GM19372 (cell line): ENCODE measurements at regions not wholly inside any gene's neighbourhood (a gene's known extent, or its start where the extent isn't known, plus 50 kb on each side); places are given as distances from the start of the nearest gene placed in this dataset.

Experiments
- ATAC-seq: cut with Tn5 transposase; IDR thresholded peaks from one replicate; pipeline ENCODE4 v1.9.1; 2021; ENCODE audit warnings: mild to moderate bottlenecking, low read depth, moderate library complexity; ENCODE audit not compliant: unreplicated experiment

DNA sequence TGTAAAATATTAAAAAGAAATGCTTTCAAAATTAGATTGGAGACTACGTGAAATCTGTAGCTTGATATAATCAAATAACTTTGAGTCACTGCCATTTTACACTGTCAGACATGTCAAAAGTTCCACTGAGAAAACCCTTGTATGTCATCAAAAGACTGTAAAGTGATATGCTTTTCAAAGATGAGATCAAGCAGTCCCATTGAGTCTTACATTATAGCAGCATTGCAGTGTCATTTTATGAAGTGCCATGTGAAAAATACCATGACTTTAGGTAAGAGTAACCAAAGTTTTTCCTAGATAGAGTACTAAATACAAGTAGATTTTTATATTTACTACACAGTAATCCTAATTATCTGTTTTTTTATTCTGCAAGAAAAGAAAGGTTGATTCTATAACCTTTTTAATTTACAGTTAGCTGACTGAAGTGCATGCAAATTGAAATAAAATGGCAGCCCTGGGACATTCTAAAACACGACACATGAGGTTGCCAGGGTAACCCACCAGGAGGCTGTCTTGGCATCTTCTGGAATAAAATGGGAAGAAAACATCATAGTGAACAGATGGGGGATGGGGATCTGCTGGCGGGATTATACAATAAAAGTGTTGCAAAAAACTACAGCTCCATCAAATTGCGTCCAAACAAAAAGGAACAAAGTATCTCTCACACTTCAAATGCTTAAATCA is 91.3 kb upstream of the TMEM106B start:
- no peak for ATAC-seq

DNA sequence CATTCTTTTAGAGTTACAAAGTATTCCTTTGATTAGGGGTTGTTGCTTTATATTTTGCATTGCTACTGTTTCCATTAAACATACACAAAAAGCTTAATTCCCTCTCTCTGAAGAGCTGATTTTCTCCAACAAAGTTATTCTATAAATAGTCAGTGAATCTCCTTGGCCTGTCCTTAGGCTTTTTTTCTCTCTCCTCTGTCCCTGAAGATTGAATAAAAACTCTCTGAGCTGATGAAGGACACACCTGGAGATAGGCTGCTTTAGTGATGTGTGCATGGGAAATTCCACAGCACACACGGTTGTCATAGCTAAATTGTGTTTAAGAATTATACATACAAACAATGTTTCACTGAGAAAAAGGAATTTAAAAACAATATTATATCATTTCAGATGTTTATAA is 90.5 kb upstream of the TMEM106B start:
- ATAC-seq, result no peak

DNA sequence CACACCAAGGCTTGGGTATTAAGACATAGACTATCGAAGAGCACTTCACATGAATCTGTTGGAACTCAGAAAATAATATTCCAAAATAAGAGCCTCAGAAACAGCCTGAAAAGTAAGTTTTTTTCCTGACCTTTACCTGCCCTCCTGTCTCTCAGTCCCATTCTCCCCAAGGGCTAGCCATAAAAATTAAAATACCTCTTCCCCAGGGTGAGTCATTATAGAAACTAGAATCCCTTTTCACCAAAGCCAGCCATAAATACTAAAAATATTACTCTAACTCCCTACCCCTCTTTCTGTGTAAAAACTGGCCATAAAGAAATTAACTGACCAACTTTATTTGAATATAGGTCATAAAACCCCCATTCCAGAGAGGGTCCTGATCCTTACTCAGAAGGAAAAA is 87.9 kb upstream of the TMEM106B start:
- no peak for ATAC-seq

DNA sequence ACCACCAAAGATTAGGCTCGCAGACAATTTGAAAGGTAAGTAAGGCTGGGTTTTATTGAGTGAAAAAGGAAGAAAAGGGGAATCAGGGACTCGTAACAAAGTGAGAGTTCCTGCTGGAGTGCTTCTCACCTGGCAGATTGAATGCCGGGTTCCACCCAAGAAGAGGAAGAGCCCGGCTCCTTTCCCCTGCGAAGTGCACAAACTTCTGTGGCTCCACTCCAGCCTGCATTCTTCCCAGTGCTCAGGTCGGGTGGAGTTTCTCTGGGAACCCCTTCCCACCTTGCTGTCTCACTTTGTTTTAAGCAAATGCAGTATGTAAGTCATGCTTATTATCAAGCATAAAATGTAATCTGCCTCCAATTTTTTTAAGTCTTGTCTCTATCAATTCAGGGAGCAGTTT is 87.1 kb upstream of the TMEM106B start:
- no peak for ATAC-seq

DNA sequence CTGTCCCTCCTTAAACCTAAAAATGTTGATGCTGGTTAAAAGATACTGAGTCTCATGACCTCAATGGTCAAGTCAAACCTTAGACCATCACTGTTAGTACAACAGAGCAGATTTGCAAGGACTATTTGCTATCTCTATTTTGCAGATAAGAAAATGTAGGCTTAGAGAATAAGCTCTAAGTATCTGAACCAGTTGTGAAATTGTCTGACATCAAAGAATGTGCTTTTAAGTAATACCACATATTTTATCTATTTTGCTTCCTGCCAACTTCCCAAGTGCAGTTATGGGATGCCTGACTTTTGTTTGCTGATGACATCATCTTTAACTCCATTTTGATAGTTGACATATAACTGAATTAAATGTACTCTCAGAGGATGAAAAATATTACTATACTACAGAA is 83.6 kb upstream of the TMEM106B start:
- ATAC-seq, result no peak

DNA sequence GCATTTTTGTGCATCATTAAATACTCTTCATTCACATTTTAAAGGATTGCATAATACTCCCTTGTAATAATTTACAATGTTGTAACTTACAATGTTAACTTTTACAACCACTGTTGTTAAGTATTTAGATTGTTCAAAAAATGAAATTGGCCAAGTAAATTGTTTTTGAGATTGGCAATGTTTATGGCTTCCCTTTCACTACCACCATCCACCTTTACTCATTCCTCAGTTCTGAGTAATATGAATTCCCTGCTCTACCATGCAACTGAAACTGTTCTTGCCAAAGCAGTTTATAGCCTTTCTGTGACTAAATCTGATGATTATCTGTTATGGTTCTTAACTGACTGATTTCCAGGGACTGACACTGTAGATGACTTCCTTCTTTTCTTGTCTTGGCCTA is 80.5 kb upstream of the TMEM106B start:
- ATAC-seq, result no peak

DNA sequence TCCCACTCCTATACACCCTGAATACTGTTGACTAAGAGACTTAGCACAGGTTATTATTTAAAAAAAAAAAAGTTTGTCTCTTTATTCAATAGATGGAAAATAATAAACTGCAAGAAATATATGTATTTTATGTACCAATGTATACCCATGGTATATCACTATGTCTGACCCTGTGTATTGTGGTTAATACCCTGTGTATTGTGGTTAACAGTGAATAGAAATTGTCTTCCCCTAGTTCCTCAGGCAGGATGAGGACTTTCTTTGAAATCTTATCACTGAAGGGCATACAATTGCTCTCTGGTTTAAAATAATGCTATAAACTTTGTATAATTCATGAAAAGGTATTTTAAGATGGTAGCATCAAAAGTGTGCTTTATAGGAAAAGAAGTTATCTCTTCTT is 80.0 kb upstream of the TMEM106B start:
- no peak for ATAC-seq

DNA sequence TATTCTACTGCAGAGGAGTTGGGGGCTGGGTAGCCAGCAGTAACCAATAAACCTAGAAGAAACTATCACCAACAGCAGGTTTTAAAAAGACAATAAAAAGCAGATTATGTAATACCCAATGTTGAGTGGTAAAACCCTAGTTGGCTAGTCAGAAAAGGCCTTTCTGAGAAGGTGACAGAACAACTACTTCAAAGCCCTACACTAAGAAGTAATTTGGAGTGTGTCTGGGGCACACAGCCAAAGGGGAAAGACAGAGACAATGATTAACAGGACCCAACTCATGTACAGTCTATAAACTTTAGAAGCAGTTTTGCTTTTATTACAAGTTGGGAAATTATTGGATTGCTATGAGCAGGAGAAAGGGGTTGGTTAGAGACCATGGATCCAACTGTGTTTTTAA is 77.2 kb upstream of the TMEM106B start:
- no peak for ATAC-seq

DNA sequence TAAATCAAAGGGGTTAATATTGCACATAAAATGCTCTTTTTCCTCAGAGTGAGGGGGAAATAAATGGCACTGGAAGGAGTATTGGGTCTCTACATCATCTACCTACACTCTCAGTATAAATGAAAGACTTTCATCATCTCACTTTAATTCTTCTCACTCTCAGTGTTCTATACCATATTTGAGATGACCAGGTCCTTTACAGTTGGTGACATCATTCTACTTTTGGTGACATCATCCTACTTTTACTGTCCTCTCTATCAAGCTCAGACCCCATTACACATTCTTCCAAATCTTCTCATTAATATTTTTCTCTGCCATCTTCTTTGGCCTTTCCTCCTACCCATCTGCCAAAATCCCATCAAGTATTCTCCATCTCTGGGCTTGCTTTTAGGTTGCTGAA is 74.6 kb upstream of the TMEM106B start:
- no peak for ATAC-seq

DNA sequence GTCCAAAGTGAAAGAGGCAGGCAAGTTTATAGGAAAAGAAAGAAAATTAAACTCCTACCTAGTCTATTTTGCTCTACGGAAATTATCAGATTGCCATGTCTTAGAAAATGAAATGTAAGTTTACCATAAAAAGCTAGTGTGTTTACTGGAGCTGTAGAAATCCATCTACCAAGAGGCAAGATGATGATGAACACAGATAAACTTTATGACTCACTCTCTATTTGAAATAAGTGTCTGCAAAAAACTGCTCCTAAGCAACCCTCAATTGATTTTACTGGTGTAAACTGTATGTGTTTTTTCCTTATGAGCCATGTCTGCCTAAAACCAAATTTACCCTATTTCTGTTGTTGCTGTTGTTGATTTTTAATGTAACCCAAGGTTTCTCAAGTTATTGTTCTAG is 73.8 kb upstream of the TMEM106B start:
- no peak for ATAC-seq

DNA sequence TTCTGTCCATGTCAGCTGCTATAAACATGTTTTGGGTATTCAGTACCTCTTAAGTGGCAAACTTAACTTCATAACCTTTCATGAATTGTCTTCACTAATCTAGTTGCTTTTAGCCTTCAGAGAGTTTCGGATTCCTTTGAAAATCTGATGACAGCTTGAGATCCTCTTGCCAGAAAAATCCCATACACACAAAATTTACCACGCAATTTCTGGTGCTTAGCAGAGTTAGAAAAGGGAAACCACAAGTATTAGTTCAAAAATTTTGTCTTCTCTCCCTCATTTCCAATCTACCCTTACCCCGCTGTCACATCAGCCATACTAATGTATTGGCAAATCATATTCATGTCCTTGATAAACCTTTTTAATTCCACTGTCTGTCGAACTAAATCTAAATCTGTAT is 72.7 kb upstream of the TMEM106B start:
- ATAC-seq, result no peak

DNA sequence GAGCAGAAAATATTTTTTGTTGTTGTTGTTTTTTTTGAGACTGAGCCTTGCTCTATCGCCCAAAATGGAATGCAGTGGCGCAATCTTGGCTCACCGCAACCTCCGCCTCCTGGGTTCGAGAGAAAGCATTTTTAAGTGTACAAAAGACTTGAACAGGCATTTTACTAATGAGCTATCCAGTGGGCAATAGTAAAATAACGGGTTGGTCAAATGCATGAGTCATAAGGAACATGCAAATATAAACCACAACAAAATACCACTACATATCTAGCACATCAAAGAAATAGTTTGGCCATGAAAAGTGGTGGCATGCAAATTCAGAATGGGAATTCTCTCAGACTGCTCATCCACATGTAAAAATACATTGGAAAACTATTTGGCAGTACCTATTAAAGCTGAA is 71.7 kb upstream of the TMEM106B start:
- no peak for ATAC-seq

DNA sequence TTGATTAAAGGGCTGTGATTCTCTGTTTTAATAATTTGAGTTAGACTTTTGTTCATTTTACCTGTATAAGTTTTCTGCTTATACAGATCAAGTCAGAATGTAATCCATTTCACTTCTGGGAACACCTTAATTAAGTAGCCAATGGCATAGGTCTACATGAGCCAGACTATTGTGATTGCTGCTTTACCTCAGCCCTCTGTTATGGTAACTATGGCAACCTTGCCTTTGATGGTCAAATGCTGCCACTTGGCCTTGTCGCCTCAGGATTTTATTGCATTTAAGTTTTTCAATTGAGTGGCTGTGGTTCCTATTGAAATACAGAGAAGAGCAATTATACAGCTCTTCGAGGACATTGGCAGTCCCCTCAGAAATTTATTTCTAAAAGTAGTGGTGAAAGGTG is 64.3 kb upstream of the TMEM106B start:
- ATAC-seq, result no peak

DNA sequence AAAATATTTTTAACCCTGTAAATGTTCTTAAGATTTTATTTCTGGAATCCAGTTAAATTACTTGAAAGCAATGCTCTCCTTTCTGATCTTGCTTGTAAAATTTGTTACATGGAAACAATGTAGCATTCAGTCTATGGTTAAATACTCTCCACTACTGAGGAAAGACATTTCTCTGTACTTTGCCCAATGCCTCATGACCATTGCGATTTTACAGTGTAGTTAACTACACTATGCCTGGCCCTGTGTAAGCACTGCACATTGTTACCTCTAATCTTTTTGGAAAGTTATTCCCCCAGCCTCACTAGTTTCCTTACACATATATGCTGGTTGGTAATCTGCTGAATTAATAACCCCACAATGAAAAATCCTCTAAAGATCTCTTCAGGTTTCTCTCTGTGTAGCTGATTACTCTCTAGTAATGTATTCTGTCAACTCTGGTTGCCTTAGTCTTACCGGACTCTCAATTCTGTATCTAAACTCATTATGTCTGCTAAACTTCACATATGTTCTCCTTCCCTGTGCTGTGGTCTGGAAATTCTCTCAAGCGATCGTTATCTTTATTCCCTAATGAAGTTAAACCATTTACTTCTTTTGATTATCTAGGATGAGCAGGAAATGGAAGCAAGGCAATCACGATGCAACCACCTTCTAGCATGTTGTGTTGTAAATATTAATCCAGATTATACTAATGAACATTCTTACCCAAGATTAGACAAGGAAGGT is 58.7 kb upstream of the TMEM106B start:
- no peak for ATAC-seq

DNA sequence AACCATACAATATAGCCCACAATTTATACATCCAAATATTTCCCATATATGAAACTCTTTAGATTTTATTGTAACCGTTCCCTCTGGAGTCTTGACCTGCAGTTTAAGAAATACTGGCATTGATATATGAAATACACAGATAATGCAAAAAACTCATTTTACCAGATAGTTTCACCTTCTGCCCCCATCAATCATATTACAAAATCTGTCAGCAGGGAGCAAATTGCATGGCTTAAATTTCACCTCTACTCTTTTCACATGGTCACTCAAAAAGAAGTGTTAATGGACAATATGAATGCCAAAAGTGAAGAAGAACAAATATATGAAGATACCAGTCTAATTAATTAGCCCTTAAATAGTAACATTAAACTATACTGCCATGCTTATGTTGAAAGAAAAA is 57.0 kb upstream of the TMEM106B start:
- no peak for ATAC-seq

DNA sequence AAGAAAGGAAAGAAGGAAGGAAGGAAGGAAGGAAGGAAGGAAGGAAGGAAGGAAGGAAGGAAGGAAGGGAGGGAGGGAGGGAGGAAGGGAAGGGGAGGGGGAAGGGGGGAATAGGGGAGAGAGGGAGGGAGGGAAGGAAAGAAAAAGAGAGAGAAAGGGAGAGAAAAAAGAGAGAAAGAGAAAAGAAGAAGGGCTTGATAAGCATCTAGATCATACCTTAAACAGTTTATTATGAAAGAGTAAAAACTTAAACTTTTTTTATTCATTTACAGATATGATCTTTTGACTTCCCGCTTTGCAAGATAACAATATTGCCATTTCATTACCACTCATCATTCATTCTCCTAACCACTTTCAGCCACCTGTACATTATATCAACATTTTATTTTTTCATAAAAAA is 53.6 kb upstream of the TMEM106B start:
- ATAC-seq, result no peak

DNA sequence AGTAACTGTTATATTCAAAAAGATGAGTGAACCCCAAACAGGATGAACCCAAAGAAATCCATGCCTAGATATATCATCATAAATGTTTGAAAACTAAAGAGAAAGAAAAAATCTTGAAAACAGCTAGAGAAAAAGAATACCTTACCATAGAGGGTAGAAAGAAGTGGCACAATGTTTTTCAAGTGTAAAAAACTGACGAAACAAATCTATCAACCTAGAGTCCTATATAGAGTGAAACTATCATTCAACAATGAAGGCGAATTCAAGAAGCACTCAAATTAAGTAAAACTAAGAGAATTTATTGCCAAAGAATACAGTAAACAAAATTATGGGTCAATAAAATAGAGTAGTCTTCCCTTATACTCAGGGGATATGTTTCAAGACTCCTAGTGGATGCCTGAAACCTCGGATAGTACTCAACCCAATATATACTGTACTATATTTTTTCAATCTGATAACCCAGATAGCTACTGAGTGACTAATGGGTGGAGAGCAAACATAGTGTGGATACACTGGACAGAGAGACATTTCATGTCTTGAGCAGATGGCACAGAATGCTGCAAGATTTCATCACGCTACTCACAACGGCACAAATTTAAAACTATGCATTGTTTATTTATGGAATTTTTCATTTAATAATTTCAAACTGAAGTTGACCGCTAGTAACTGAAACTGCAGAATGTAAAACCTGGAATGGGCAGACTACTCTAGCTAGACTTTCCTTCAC is 52.6 kb upstream of the TMEM106B start:
- ATAC-seq, result no peak

DNA sequence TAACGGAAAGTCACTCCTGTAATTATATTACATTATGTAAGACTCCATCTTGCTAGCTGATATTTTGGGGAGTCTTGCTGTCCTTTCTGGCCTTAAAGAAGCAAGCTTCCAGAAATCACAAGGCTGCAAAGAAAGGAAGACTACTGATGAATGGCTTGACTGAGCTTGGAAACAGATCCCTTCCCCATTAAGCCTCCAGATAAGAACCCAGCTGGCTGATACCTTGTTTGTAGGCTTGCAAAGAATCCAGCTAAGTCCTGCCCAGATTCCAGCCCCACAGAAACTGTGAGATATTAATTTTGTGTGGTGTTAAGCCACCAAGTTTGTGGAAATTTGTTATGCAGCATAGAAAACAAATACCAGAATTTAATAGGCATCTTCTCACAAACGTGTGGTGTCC is 49.9 kb upstream of the TMEM106B start:
- ATAC-seq, result no peak
